Stimulated activated naive CD8-positive, alpha-beta T cell treated with anti-CD3 and anti-CD28 coated beads, Interleukin-15, amount 100 ng/mL, for 72 hours (primary cell): ENCODE measurements at regions not wholly inside any gene's neighbourhood (a gene's known extent, or its start where the extent isn't known, plus 50 kb on each side); places are given as distances from the start of the nearest gene placed in this dataset.

ENCODE experiments used
- ATAC-seq: fragments of 150-1000 bp; cut with Tn5 transposase; 2 replicates; pipeline ENCODE4 v1.10.0; 2021; ENCODE audit warnings: mild to moderate bottlenecking, moderate library complexity
- DNase-seq, 2 donors: peaks; one replicate each; pipeline ENCODE4 v3.0.0; 2021 to 2022
- H3K27ac Mint-ChIP-seq, 2 donors: one replicate each; pipeline ENCODE4 v1.8.0; 2022; ENCODE audit warnings: mild to moderate bottlenecking in 2 of 2, mixed read lengths in 2 of 2, moderate library complexity in 2 of 2
- H3K27me3 Mint-ChIP-seq: one replicate; pipeline ENCODE4 v1.8.0; 2022; ENCODE audit warnings: mixed read lengths
- H3K4me1 Mint-ChIP-seq: one replicate; pipeline ENCODE4 v1.8.0; 2022; ENCODE audit warnings: mild to moderate bottlenecking, mixed read lengths
- H3K4me3 Mint-ChIP-seq, 2 donors: one replicate each; pipeline ENCODE4 v1.8.0; 2022; ENCODE audit warnings: mild to moderate bottlenecking in 2 of 2, mixed read lengths in 2 of 2, moderate library complexity in 1 of 2
- H3K9me3 Mint-ChIP-seq, 2 donors: one replicate each; pipeline ENCODE4 v1.8.0; 2022; ENCODE audit warnings: mixed read lengths in 2 of 2

GRCh38 chr2:191566344-191566743 lies 111.6 kb upstream of the NABP1 start:
- H3K27me3 Mint-ChIP-seq = peaks cover 37% of the 10 kb centered on the region
- H3K4me3 Mint-ChIP-seq = no peak overlapping the region
- no peaks in the 10 kb centered on the region for H3K9me3 Mint-ChIP-seq
- H3K27ac Mint-ChIP-seq = no peak overlapping the region
- ATAC-seq = peak; percentile 61
- peak; percentile 58 to 62 for DNase-seq
- peaks cover 33% of the 10 kb centered on the region for H3K4me1 Mint-ChIP-seq

DNA sequence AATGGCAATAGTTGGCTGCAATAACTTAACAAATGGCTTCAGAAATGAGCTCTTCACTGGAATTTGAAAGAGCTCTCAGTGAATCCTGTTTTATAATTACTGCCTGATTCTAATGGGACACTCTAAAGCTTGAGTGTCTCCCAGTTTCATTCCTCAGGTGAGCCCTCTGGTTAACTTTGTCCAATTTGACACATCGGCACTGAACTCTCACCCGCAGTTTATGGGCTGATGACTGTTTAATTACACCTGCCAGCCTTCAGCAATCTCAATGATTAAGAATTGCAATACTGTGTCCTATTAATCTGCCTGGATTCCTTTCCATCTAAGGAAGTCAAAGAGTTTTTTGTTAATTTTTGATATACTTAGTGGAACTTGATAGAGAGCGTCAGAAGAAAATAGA lies 110.7 kb upstream of the NABP1 start:
- ATAC-seq (no peak), DNase-seq (no peak)
- no peak overlapping the region for H3K27ac Mint-ChIP-seq
- peaks cover 37% of the 10 kb centered on the region for H3K27me3 Mint-ChIP-seq
- no peaks in the 10 kb centered on the region for H3K9me3 Mint-ChIP-seq
- H3K4me1 Mint-ChIP-seq = peaks cover 38% of the 10 kb centered on the region
- H3K4me3 Mint-ChIP-seq = no peak overlapping the region

- Mint-ChIP-seq H3K4me3 (no peak overlapping the region), H3K9me3 (no peaks in the 10 kb centered on the region), H3K4me1 (peaks cover 57% of the 10 kb centered on the region), H3K27ac (peak overlapping the region in 1 of 2 donors; percentile 58), H3K27me3 (peaks cover 30% of the 10 kb centered on the region)
- DNase-seq = no peak
- ATAC-seq = no peak
Measured at GRCh38 chr2:191569025-191569424, 108.9 kb upstream of the NABP1 start.

- DNase-seq (no peak), ATAC-seq (peak; percentile 49)
- Mint-ChIP-seq H3K9me3 (no peaks in the 10 kb centered on the region), H3K4me3 (peak overlapping the region; percentile 58 to 72), H3K4me1 (peaks cover 46% of the 10 kb centered on the region), H3K27ac (no peak overlapping the region), H3K27me3 (peaks cover 13% of the 10 kb centered on the region)
Measured at GRCh38 chr2:191571163-191571769, 106.7 kb upstream of the NABP1 start.

- Mint-ChIP-seq H3K4me3 (peak overlapping the region in 1 of 2 donors; percentile 17), H3K4me1 (peaks cover 46% of the 10 kb centered on the region), H3K9me3 (no peaks in the 10 kb centered on the region), H3K27ac (no peak overlapping the region), H3K27me3 (peaks cover 13% of the 10 kb centered on the region)
- DNase-seq (no peak), ATAC-seq (peak; percentile 75)
Measured at GRCh38 chr2:191572319-191572718, 105.6 kb upstream of the NABP1 start.

- peak; percentile 71 for ATAC-seq
- Mint-ChIP-seq H3K27ac (peak overlapping the region in 1 of 2 donors; percentile 20), H3K4me1 (peaks cover 46% of the 10 kb centered on the region), H3K27me3 (peaks cover 13% of the 10 kb centered on the region), H3K9me3 (no peaks in the 10 kb centered on the region), H3K4me3 (no peak overlapping the region)
- DNase-seq = no peak
Measured at GRCh38 chr2:191573216-191573615, 104.7 kb upstream of the NABP1 start.

GRCh38 chr2:191574232-191574631 lies 103.7 kb upstream of the NABP1 start:
- ATAC-seq (no peak), DNase-seq (no peak)
- Mint-ChIP-seq H3K27ac (no peak overlapping the region), H3K27me3 (peaks cover 6% of the 10 kb centered on the region), H3K4me1 (peaks cover 46% of the 10 kb centered on the region), H3K9me3 (no peaks in the 10 kb centered on the region), H3K4me3 (no peak overlapping the region)

DNA sequence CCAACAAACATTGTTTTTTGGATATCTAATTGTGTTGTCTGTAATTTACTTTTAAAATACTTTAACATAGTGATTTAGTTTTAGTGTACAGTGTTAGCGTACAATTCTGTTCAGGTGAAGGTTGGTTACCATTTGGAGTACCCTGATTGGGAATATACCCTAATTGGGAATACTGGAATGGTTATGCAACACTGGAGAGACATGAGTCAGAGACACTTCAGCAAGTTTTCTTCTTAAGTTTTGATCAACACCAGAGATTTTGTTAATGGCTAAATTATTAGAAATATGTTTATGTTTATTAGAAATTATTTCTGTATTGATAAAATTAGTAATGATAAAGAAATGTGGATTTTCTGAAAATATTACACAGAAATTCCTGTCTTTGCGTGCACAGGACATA lies 100.3 kb upstream of the NABP1 start:
- ATAC-seq (no peak), DNase-seq (no peak)
- Mint-ChIP-seq H3K27me3 (no peaks in the 10 kb centered on the region), H3K27ac (no peak overlapping the region), H3K4me3 (no peak overlapping the region), H3K9me3 (no peaks in the 10 kb centered on the region), H3K4me1 (peaks cover 18% of the 10 kb centered on the region)

DNA sequence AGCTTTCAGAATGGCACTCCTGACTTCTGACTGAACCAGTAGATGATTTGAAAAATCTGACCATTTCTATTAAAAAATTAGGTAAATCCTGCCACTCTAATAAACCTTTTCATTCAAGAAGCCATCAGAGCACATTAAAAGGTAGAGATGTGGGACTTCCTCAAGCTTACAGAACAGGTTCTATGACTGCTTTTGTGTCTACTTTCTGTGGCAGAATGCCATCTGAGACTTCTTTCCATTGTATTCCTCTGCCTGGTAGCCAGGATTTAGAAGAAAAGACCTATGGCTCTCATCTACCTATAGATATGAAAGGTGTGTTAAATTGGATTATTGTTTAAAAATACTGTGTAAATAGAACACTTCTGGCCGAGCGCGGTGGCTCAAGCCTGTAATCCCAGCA lies 99.9 kb upstream of the NABP1 start:
- Mint-ChIP-seq H3K4me3 (no peak overlapping the region), H3K27ac (no peak overlapping the region), H3K27me3 (no peaks in the 10 kb centered on the region), H3K4me1 (peaks cover 14% of the 10 kb centered on the region), H3K9me3 (no peaks in the 10 kb centered on the region)
- no peak for ATAC-seq
- no peak for DNase-seq

DNA sequence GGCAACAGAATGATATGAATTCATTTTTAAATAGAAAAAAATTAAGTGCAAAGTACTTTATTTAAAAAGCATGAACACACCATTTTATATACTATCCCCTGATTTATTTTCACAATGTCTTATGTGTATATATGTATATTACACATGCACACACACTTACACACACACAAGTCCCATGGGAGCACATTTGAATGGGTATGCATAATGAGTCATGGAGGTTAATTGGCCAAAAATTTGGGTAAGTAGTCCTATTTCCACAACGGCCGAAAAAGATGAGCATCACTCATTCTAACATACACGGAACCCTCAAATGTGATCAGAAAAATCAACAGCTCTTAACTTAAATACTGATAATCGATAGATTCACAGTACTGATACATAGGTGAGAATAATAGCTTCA lies 97.4 kb upstream of the NABP1 start:
- H3K4me1 Mint-ChIP-seq = no peaks in the 10 kb centered on the region

GRCh38 chr2:191581003-191581402 lies 96.9 kb upstream of the NABP1 start:
- ATAC-seq (no peak), DNase-seq (no peak)
- H3K4me1 Mint-ChIP-seq = no peaks in the 10 kb centered on the region
- no peak overlapping the region for H3K27ac Mint-ChIP-seq
- no peaks in the 10 kb centered on the region for H3K27me3 Mint-ChIP-seq
- no peak overlapping the region for H3K4me3 Mint-ChIP-seq
- H3K9me3 Mint-ChIP-seq = no peaks in the 10 kb centered on the region

More for the DNA sequence above, 97.4 kb upstream of the NABP1 start:
- DNase-seq (no peak), ATAC-seq (no peak)
- Mint-ChIP-seq H3K4me3 (no peak overlapping the region), H3K9me3 (no peaks in the 10 kb centered on the region), H3K27me3 (no peaks in the 10 kb centered on the region), H3K27ac (no peak overlapping the region)

GRCh38 chr2:191582355-191582754 lies 95.6 kb upstream of the NABP1 start:
- Mint-ChIP-seq H3K27me3 (no peaks in the 10 kb centered on the region), H3K9me3 (no peaks in the 10 kb centered on the region), H3K4me3 (no peak overlapping the region), H3K27ac (no peak overlapping the region), H3K4me1 (no peaks in the 10 kb centered on the region)
- DNase-seq (no peak), ATAC-seq (no peak)

GRCh38 chr2:191591025-191591424 lies 86.9 kb upstream of the NABP1 start:
- Mint-ChIP-seq H3K27me3 (no peaks in the 10 kb centered on the region), H3K4me1 (no peaks in the 10 kb centered on the region), H3K27ac (no peak overlapping the region), H3K9me3 (no peaks in the 10 kb centered on the region), H3K4me3 (no peak overlapping the region)
- DNase-seq (no peak), ATAC-seq (no peak)

DNA sequence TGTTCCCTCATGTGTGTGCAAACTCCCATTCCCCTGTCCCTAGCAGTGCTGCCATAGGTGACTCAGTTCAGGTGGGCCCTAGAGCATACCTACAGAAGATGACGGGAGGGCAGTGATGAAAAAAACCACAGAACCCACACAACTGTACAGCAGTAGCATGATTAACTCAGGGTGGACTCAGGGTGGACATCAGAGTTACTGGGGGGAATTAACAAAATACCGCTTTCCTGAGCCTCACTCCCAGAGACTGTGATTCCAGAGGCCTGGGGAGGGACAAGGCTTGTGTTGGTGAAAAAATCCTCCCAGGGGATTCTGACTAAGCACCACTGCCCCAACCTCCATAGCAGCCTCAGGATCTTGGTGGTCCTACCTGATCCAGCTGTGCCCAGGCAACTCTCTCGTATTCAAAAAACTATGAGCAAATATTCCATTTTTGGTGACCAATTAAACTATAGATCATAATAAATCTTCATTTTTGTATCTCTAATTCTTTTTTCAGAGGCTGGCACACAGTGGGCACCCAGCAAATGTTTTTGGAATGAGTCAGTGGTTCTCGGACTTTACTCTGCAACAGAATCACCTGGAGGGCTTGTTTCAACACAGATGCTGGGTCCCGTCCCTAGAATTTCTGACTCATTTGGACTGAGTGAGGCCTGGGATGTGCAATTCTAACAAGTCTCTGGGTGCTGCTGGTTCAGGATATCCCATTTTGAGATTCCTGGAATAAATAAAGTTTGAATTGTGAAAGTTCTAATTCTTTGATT lies 84.1 kb upstream of the NABP1 start:
- DNase-seq (no peak), ATAC-seq (no peak)
- Mint-ChIP-seq H3K9me3 (no peaks in the 10 kb centered on the region), H3K27me3 (no peaks in the 10 kb centered on the region), H3K4me3 (no peak overlapping the region), H3K27ac (no peak overlapping the region), H3K4me1 (no peaks in the 10 kb centered on the region)

DNA sequence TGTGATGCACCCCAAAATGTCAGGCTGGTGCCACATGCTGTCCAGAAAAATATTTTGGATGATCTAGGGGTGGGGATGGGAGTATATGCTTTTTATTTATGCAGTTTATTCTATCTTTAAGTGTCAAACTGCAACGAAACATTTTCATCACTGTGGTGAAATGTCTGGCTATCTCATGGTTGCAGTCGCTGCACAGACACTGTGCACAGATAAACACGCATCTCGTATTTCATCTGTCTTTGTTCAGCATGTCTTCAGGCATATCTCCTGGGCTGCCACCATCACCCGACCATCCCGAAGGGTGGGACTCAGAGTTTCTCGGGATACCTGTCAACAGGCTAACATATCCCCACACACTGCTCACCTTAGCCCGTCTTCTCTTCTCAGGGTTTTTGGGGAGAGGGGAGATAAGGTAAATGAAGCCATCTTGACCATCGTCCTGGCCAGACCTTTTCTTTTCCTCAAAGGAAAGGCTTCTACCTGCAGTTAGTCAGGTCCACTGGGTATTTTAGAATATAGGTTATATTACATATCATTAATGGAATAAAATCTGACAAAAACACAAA lies 80.7 kb upstream of the NABP1 start:
- DNase-seq (no peak), ATAC-seq (no peak)
- Mint-ChIP-seq H3K4me1 (no peaks in the 10 kb centered on the region), H3K4me3 (no peak overlapping the region), H3K27ac (no peak overlapping the region), H3K27me3 (peaks cover 6% of the 10 kb centered on the region), H3K9me3 (no peaks in the 10 kb centered on the region)

GRCh38 chr2:191598296-191598695 lies 79.6 kb upstream of the NABP1 start:
- no peak for DNase-seq
- Mint-ChIP-seq H3K27ac (no peak overlapping the region), H3K27me3 (peaks cover 6% of the 10 kb centered on the region), H3K4me3 (no peak overlapping the region), H3K4me1 (no peaks in the 10 kb centered on the region), H3K9me3 (no peaks in the 10 kb centered on the region)
- no peak for ATAC-seq
